Mononuclear cell (primary cell): ENCODE measurements at regions not wholly inside any gene's neighbourhood (a gene's known extent, or its start where the extent isn't known, plus 50 kb on each side); places are given as distances from the start of the nearest gene placed in this dataset.
A peak's percentile ranks its signal among the peaks of the same experiment; 100 is the strongest.

Source experiments
- H3K27me3 ChIP-seq: 2 replicates; pipeline ENCODE4 v1.6.0; 2011; ENCODE audit warnings: low read length, control low read depth; ENCODE audit not compliant: insufficient read depth
- H3K4me1 ChIP-seq: 2 replicates; pipeline ENCODE4 v1.5.1; 2011; ENCODE audit warnings: mild to moderate bottlenecking, low read length, control low read depth; ENCODE audit not compliant: insufficient read depth
- H3K4me3 ChIP-seq: 2 replicates; pipeline ENCODE4 v1.5.1; 2011; ENCODE audit warnings: mild to moderate bottlenecking, low read length, moderate library complexity
- H3K9me3 ChIP-seq: 2 replicates; pipeline ENCODE4 v1.5.1; 2011; ENCODE audit warnings: low read depth, mild to moderate bottlenecking, control low read depth, low read length

GRCh38 chr9:129467004-129467588 lies 153.8 kb downstream of the C9orf50 start:
- Histone ChIP-seq H3K27me3 (no peaks in the 10 kb centered on the region), H3K4me1 (peaks cover 12% of the 10 kb centered on the region), H3K4me3 (no peak overlapping the region), H3K9me3 (no peaks in the 10 kb centered on the region)

GRCh38 chr9:129465834-129466535 lies 154.9 kb downstream of the C9orf50 start:
- no peaks in the 10 kb centered on the region for H3K9me3 ChIP-seq
- H3K4me3 ChIP-seq: no peak overlapping the region
- H3K4me1 ChIP-seq: peaks cover 22% of the 10 kb centered on the region
- H3K27me3 ChIP-seq: no peaks in the 10 kb centered on the region

GRCh38 chr9:129464972-129465833 lies 155.7 kb downstream of the C9orf50 start:
- Histone ChIP-seq H3K27me3 (no peaks in the 10 kb centered on the region), H3K9me3 (no peaks in the 10 kb centered on the region), H3K4me3 (no peak overlapping the region), H3K4me1 (peaks cover 20% of the 10 kb centered on the region)

GRCh38 chr9:129463994-129464393 lies 156.9 kb downstream of the C9orf50 start:
- H3K4me1 ChIP-seq: peaks cover 26% of the 10 kb centered on the region
- no peaks in the 10 kb centered on the region for H3K27me3 ChIP-seq
- no peak overlapping the region for H3K4me3 ChIP-seq
- no peaks in the 10 kb centered on the region for H3K9me3 ChIP-seq

GRCh38 chr9:129463477-129463876 lies 157.4 kb downstream of the C9orf50 start:
- H3K9me3 ChIP-seq: no peaks in the 10 kb centered on the region
- peaks cover 31% of the 10 kb centered on the region for H3K4me1 ChIP-seq
- H3K4me3 ChIP-seq: no peak overlapping the region
- H3K27me3 ChIP-seq: no peaks in the 10 kb centered on the region

GRCh38 chr9:129462360-129462759 lies 158.5 kb downstream of the C9orf50 start:
- H3K4me3 ChIP-seq: no peak overlapping the region
- H3K9me3 ChIP-seq: no peaks in the 10 kb centered on the region
- no peaks in the 10 kb centered on the region for H3K27me3 ChIP-seq
- peaks cover 42% of the 10 kb centered on the region for H3K4me1 ChIP-seq

GRCh38 chr9:129460323-129461261 lies 160.3 kb downstream of the C9orf50 start:
- Histone ChIP-seq H3K27me3 (no peaks in the 10 kb centered on the region), H3K4me3 (peak overlapping the region; percentile 33), H3K9me3 (no peaks in the 10 kb centered on the region), H3K4me1 (peaks cover 43% of the 10 kb centered on the region)

GRCh38 chr9:129459547-129460322 lies 161.2 kb downstream of the C9orf50 start:
- Histone ChIP-seq H3K27me3 (no peaks in the 10 kb centered on the region), H3K4me1 (peaks cover 43% of the 10 kb centered on the region), H3K4me3 (no peak overlapping the region), H3K9me3 (no peaks in the 10 kb centered on the region)

- Histone ChIP-seq H3K4me1 (peaks cover 43% of the 10 kb centered on the region), H3K27me3 (no peaks in the 10 kb centered on the region), H3K4me3 (no peak overlapping the region)
Measured at GRCh38 chr9:129458663-129459546, 162.0 kb downstream of the C9orf50 start.

GRCh38 chr9:129458155-129458661 lies 162.7 kb downstream of the C9orf50 start:
- H3K4me3 ChIP-seq: no peak overlapping the region
- no peaks in the 10 kb centered on the region for H3K9me3 ChIP-seq
- no peaks in the 10 kb centered on the region for H3K27me3 ChIP-seq
- peaks cover 43% of the 10 kb centered on the region for H3K4me1 ChIP-seq

More at GRCh38 chr9:129458663-129459546, 162.0 kb downstream of the C9orf50 start:
- H3K9me3 ChIP-seq: no peaks in the 10 kb centered on the region

GRCh38 chr9:129457325-129457779 lies 163.5 kb downstream of the C9orf50 start:
- no peaks in the 10 kb centered on the region for H3K9me3 ChIP-seq
- H3K4me1 ChIP-seq: peaks cover 43% of the 10 kb centered on the region
- H3K27me3 ChIP-seq: no peaks in the 10 kb centered on the region
- no peak overlapping the region for H3K4me3 ChIP-seq

- no peaks in the 10 kb centered on the region for H3K27me3 ChIP-seq
Measured at GRCh38 chr9:129456549-129457324, 164.2 kb downstream of the C9orf50 start.

More at GRCh38 chr9:129456549-129457324, 164.2 kb downstream of the C9orf50 start:
- Histone ChIP-seq H3K9me3 (no peaks in the 10 kb centered on the region), H3K4me1 (peaks cover 41% of the 10 kb centered on the region), H3K4me3 (no peak overlapping the region)
